GM13977 (cell line): ENCODE measurements at regions not wholly inside any gene's neighbourhood (a gene's known extent, or its start where the extent isn't known, plus 50 kb on each side); places are given as distances from the start of the nearest gene placed in this dataset.

Source experiments
- DNase-seq: peaks from one replicate; pipeline ENCODE4 v3.0.0; 2012; ENCODE audit warnings: low spot score
- CTCF ChIP-seq: IDR thresholded peaks from 2 replicates; pipeline ENCODE4 v1.5.1; 2012; ENCODE audit warnings: mild to moderate bottlenecking, control low read depth; ENCODE audit not compliant: insufficient read depth; ENCODE audit errors: extremely low read depth, missing control alignments
- in situ Hi-C: fragments of 300-500 bp; cut with MboI; formaldehyde crosslinking; loops from one replicate; pipeline ENCODE4 v1.12.0; 2022; ENCODE audit warnings: low sequenced_read_pairs, low pct_unique_long_range_greater_than_20kb, mixed read lengths, inconsistent platforms; ENCODE audit not compliant: unreplicated experiment

GRCh38 chr19:23855676-23856075 is 59.0 kb upstream of the ZNF726 start:
- DNase-seq, result no peak
- TF ChIP-seq CTCF, result no peak
- in situ Hi-C loops, result no loop called here

- TF ChIP-seq CTCF, result no peak
- in situ Hi-C loops, result no loop called here
- no peak for DNase-seq
Observed at GRCh38 chr19:23851966-23852365, 62.7 kb upstream of the ZNF726 start.

- no peak for TF ChIP-seq CTCF
- in situ Hi-C loops, result no loop called here
- no peak for DNase-seq
Observed at GRCh38 chr19:23832717-23833327, 74.1 kb upstream of the ZNF681 start.

- peak; percentile 30 for TF ChIP-seq CTCF
- DNase-seq, result no peak
- in situ Hi-C loops, result no loop called here
Observed at GRCh38 chr19:23823952-23824389, 65.3 kb upstream of the ZNF681 start.

- no peak for DNase-seq
- no peak for TF ChIP-seq CTCF
- in situ Hi-C loops, result no loop called here
Observed at GRCh38 chr19:23822735-23823134, 64.0 kb upstream of the ZNF681 start.

GRCh38 chr19:23817519-23817918 is 58.8 kb upstream of the ZNF681 start:
- no peak for DNase-seq
- in situ Hi-C loops, result no loop called here
- TF ChIP-seq CTCF, result peak; percentile 46
